ENCODE measurements at regions not wholly inside any gene's neighbourhood (a gene's known extent, or its start where the extent isn't known, plus 50 kb on each side); places are given as distances from the start of the nearest gene placed in this dataset.

- TF ChIP-seq CTCF (conservative IDR thresholded peaks at IDR 0.05; ENCODE audit: low read length) = no peak
- no peak for TF ChIP-seq EZH2phosphoT487 (IDR thresholded peaks at IDR 0.05; ENCODE audit: borderline replicate concordance, low read depth, low read length)
Measured at GRCh38 chr11:45384016-45384415, 97.9 kb upstream of the SYT13 start.
